Stimulated activated naive CD8-positive, alpha-beta T cell treated with anti-CD3 and anti-CD28 coated beads, Interleukin-15, Interleukin-2, amounts not matched to agents 100 ng/mL and 50 ng/mL, for 24 hours (primary cell): ENCODE measurements at regions not wholly inside any gene's neighbourhood (a gene's known extent, or its start where the extent isn't known, plus 50 kb on each side); places are given as distances from the start of the nearest gene placed in this dataset.

ENCODE experiments used
- H3K27ac Mint-ChIP-seq: one replicate; pipeline ENCODE4 v1.8.0; 2021; ENCODE audit warnings: mild to moderate bottlenecking, mixed read lengths
- H3K27me3 Mint-ChIP-seq: one replicate; pipeline ENCODE4 v1.8.0; 2021; ENCODE audit warnings: mixed read lengths
- H3K36me3 Mint-ChIP-seq: one replicate; pipeline ENCODE4 v1.8.0; 2021; ENCODE audit warnings: low read depth, mixed read lengths
- H3K4me1 Mint-ChIP-seq: one replicate; pipeline ENCODE4 v1.8.0; 2021; ENCODE audit warnings: low read depth, mixed read lengths
- H3K4me3 Mint-ChIP-seq: one replicate; pipeline ENCODE4 v1.8.0; 2021; ENCODE audit warnings: mild to moderate bottlenecking, mixed read lengths
- H3K9me3 Mint-ChIP-seq: one replicate; pipeline ENCODE4 v1.8.0; 2021; ENCODE audit warnings: mixed read lengths

GRCh38 chr21:43277481-43278351 is 108.9 kb downstream of the CRYAA start:
- Mint-ChIP-seq H3K4me1 (peaks cover 7% of the 10 kb centered on the region), H3K36me3 (no peaks in the 10 kb centered on the region), H3K27me3 (peaks cover 10% of the 10 kb centered on the region), H3K9me3 (no peaks in the 10 kb centered on the region), H3K27ac (no peak overlapping the region), H3K4me3 (no peak overlapping the region)

- Mint-ChIP-seq H3K9me3 (no peaks in the 10 kb centered on the region), H3K27me3 (peaks cover 10% of the 10 kb centered on the region), H3K4me3 (no peak overlapping the region), H3K4me1 (peaks cover 7% of the 10 kb centered on the region), H3K27ac (no peak overlapping the region), H3K36me3 (no peaks in the 10 kb centered on the region)
These were observed 108.0 kb downstream of the CRYAA start for GRCh38 chr21:43276811-43277210.

GRCh38 chr21:43275421-43276211 is 106.8 kb downstream of the CRYAA start:
- Mint-ChIP-seq H3K4me1 (peaks cover 3% of the 10 kb centered on the region), H3K27ac (no peak overlapping the region), H3K36me3 (no peaks in the 10 kb centered on the region), H3K9me3 (no peaks in the 10 kb centered on the region), H3K27me3 (peaks cover 10% of the 10 kb centered on the region), H3K4me3 (no peak overlapping the region)

- no peaks in the 10 kb centered on the region for H3K9me3 Mint-ChIP-seq
- peaks cover 3% of the 10 kb centered on the region for H3K4me1 Mint-ChIP-seq
- peaks cover 13% of the 10 kb centered on the region for H3K27me3 Mint-ChIP-seq
- H3K27ac Mint-ChIP-seq, result no peak overlapping the region
- no peak overlapping the region for H3K4me3 Mint-ChIP-seq
- H3K36me3 Mint-ChIP-seq, result no peaks in the 10 kb centered on the region
These were observed 106.1 kb downstream of the CRYAA start for GRCh38 chr21:43274946-43275310.

GRCh38 chr21:43274022-43274945 is 105.5 kb downstream of the CRYAA start:
- Mint-ChIP-seq H3K27ac (no peak overlapping the region), H3K4me3 (no peak overlapping the region), H3K9me3 (no peaks in the 10 kb centered on the region), H3K36me3 (no peaks in the 10 kb centered on the region), H3K27me3 (peaks cover 13% of the 10 kb centered on the region), H3K4me1 (peaks cover 3% of the 10 kb centered on the region)

- Mint-ChIP-seq H3K36me3 (no peaks in the 10 kb centered on the region), H3K4me3 (no peak overlapping the region), H3K4me1 (peaks cover 3% of the 10 kb centered on the region), H3K27me3 (peaks cover 13% of the 10 kb centered on the region), H3K9me3 (no peaks in the 10 kb centered on the region), H3K27ac (no peak overlapping the region)
These were observed 104.9 kb downstream of the CRYAA start for GRCh38 chr21:43273708-43274021.

- Mint-ChIP-seq H3K27ac (no peak overlapping the region), H3K27me3 (peaks cover 13% of the 10 kb centered on the region)
These were observed 104.4 kb downstream of the CRYAA start for GRCh38 chr21:43273016-43273707.

GRCh38 chr21:43272591-43272990 is 103.8 kb downstream of the CRYAA start:
- no peak overlapping the region for H3K4me3 Mint-ChIP-seq
- no peak overlapping the region for H3K27ac Mint-ChIP-seq
- H3K9me3 Mint-ChIP-seq, result no peaks in the 10 kb centered on the region
- no peaks in the 10 kb centered on the region for H3K36me3 Mint-ChIP-seq
- peaks cover 8% of the 10 kb centered on the region for H3K27me3 Mint-ChIP-seq
- peaks cover 3% of the 10 kb centered on the region for H3K4me1 Mint-ChIP-seq

More at GRCh38 chr21:43273016-43273707, 104.4 kb downstream of the CRYAA start:
- no peaks in the 10 kb centered on the region for H3K36me3 Mint-ChIP-seq
- peaks cover 3% of the 10 kb centered on the region for H3K4me1 Mint-ChIP-seq
- no peaks in the 10 kb centered on the region for H3K9me3 Mint-ChIP-seq
- H3K4me3 Mint-ChIP-seq, result no peak overlapping the region

- H3K27ac Mint-ChIP-seq, result no peak overlapping the region
- H3K27me3 Mint-ChIP-seq, result peaks cover 6% of the 10 kb centered on the region
- no peak overlapping the region for H3K4me3 Mint-ChIP-seq
- no peaks in the 10 kb centered on the region for H3K9me3 Mint-ChIP-seq
- no peaks in the 10 kb centered on the region for H3K36me3 Mint-ChIP-seq
- H3K4me1 Mint-ChIP-seq, result peaks cover 3% of the 10 kb centered on the region
These were observed 102.7 kb downstream of the CRYAA start for GRCh38 chr21:43271452-43272020.

- Mint-ChIP-seq H3K27me3 (peaks cover 3% of the 10 kb centered on the region), H3K4me3 (no peak overlapping the region), H3K9me3 (no peaks in the 10 kb centered on the region), H3K4me1 (peaks cover 3% of the 10 kb centered on the region), H3K36me3 (no peaks in the 10 kb centered on the region), H3K27ac (no peak overlapping the region)
These were observed 102.0 kb downstream of the CRYAA start for GRCh38 chr21:43270800-43271301.

GRCh38 chr21:43269957-43270705 is 101.3 kb downstream of the CRYAA start:
- Mint-ChIP-seq H3K27me3 (peaks cover 3% of the 10 kb centered on the region), H3K4me1 (no peaks in the 10 kb centered on the region), H3K36me3 (no peaks in the 10 kb centered on the region), H3K27ac (no peak overlapping the region), H3K4me3 (no peak overlapping the region), H3K9me3 (no peaks in the 10 kb centered on the region)

GRCh38 chr21:43269440-43269839 is 100.6 kb downstream of the CRYAA start:
- no peak overlapping the region for H3K4me3 Mint-ChIP-seq
- no peaks in the 10 kb centered on the region for H3K9me3 Mint-ChIP-seq
- H3K36me3 Mint-ChIP-seq, result no peaks in the 10 kb centered on the region
- H3K27me3 Mint-ChIP-seq, result peaks cover 3% of the 10 kb centered on the region
- H3K27ac Mint-ChIP-seq, result no peak overlapping the region
- H3K4me1 Mint-ChIP-seq, result no peaks in the 10 kb centered on the region

GRCh38 chr21:43268804-43269186 is 100.0 kb downstream of the CRYAA start:
- no peaks in the 10 kb centered on the region for H3K4me1 Mint-ChIP-seq
- H3K4me3 Mint-ChIP-seq, result no peak overlapping the region
- H3K9me3 Mint-ChIP-seq, result no peaks in the 10 kb centered on the region
- H3K27me3 Mint-ChIP-seq, result peaks cover 3% of the 10 kb centered on the region
- no peak overlapping the region for H3K27ac Mint-ChIP-seq
- no peaks in the 10 kb centered on the region for H3K36me3 Mint-ChIP-seq
